HFF-Myc (cell line): ENCODE measurements at regions not wholly inside any gene's neighbourhood (a gene's known extent, or its start where the extent isn't known, plus 50 kb on each side); places are given as distances from the start of the nearest gene placed in this dataset.

Experiments
- DNase-seq: peaks from one replicate; pipeline ENCODE4 v3.0.0-alpha.2; 2011; ENCODE audit warnings: low read depth; ENCODE audit errors: extremely low read depth
- H3K4me3 ChIP-seq: replicated peaks from 2 replicates; pipeline ENCODE4 v1.5.1; 2011; ENCODE audit warnings: low read depth, mild to moderate bottlenecking, control low read depth, low read length
- TF ChIP-seq, protein P1 (sequence below): IDR thresholded peaks from 2 replicates; pipeline ENCODE4 v1.5.1; 2012; ENCODE audit warnings: mild to moderate bottlenecking, low read depth, low read length, control low read depth; ENCODE audit errors: missing control alignments

DNA sequence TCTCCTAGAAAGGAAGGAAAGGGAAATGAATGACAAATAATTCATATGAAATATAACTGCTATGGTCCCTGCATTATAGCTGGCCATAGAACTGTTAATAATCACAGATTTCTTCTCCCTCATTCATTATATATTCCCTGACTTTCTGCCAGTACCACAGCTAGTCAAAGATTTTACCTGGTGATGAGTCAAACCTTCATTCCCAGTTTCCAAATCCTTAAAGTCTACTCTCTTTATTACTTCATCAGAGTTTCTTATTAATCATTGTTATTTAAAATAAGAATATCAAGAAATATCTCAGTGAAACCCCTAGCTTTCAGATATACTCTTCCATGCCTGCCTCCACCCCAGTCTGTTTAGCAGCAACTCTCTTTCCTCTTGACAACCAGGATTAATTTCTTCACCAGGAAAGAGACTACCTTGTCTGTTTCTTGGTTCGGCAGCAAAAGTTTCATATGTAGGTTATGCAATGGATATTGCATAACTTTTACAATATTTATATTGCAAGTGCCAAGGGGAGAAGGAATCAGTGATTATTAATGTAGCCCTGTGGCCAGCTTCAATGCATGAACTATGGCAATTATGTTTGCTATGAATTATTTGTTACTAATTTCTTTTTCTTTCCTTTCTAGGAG, 533.8 kb downstream of the FBXO15 start:
- DNase-seq = no peak
- H3K4me3 ChIP-seq = no peak overlapping the region
- TF ChIP-seq, protein P1, sequence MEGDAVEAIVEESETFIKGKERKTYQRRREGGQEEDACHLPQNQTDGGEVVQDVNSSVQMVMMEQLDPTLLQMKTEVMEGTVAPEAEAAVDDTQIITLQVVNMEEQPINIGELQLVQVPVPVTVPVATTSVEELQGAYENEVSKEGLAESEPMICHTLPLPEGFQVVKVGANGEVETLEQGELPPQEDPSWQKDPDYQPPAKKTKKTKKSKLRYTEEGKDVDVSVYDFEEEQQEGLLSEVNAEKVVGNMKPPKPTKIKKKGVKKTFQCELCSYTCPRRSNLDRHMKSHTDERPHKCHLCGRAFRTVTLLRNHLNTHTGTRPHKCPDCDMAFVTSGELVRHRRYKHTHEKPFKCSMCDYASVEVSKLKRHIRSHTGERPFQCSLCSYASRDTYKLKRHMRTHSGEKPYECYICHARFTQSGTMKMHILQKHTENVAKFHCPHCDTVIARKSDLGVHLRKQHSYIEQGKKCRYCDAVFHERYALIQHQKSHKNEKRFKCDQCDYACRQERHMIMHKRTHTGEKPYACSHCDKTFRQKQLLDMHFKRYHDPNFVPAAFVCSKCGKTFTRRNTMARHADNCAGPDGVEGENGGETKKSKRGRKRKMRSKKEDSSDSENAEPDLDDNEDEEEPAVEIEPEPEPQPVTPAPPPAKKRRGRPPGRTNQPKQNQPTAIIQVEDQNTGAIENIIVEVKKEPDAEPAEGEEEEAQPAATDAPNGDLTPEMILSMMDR = no peak

DNA sequence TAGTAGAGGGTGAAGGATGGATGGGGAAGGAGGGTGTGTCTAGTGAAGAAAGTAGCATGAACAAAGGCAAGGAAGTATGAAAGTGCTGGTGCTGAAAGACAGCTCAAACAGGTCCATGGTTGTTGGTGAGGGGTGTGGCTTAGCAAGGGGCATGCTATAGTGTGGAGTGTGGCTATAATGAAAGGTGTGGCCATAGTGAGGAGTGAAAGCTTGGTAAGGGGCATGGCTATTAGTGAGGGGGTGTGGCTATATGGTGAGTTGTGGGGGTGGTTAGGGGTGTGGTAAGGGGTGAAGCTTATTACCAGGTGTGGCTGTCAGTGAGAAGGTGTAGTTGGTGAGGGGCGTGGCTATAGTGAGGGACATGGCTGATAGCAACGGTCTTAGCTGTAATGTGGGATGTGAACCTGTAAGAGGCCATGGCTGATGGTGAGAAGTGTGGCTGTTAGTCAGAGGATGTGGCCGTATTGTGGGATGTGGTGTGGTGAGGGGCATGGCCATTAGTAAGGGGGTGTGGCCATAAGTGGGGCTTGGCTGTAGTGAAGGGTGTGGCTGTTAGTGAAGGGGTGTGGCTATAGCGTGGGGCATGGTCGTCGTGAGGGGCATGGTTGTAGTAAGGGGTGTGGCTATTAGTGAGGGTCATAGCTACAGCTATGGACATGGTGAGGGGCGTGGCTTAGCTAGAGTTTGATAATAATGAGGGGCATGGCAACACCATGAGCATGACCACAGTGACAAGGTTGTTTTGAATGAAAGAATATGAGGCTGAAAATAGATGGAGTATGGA, 549.6 kb downstream of the FBXO15 start:
- TF ChIP-seq, protein P1 = no peak
- DNase-seq = no peak
- H3K4me3 ChIP-seq = no peak overlapping the region

DNA sequence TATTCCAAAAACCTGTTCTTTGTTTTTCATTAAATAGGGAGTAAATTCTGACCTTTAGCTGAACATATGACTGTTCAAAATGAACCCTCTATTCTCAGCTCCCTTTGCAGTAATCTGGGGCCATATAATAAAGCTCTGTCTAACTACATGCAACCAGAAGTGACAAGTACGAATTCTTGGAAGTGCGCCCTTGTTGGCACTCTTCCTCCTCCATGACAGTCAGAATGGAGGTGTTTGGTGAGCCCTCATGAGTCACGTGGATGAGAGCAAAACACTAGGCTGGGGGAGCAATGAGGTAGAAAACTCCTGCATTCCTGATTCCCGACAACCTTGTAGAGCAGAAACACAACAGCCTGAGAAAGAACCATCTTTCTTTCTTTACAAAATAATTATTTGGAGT, 552.9 kb downstream of the FBXO15 start:
- no peak overlapping the region for H3K4me3 ChIP-seq
- no peak for DNase-seq
- TF ChIP-seq, protein P1 = no peak

DNA sequence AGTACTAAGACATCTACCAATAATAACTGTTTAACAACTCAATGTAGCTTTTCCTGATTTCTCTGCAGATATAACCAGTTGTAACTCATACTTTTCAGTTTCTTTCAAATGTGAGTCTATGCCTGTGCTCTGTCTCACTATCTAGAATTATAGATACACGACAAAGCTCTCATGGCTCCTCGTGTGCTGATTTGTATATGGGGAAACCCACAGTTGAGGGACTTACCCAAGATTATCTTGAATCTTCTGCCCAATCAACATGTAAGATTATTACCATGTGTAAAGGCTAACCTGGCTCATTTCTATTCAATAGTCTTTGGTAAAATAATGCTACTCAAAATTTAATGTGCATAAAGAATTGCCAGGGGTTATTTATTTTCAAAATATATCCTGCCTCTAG, 554.4 kb downstream of the FBXO15 start:
- no peak for DNase-seq
- H3K4me3 ChIP-seq = no peak overlapping the region
- TF ChIP-seq, protein P1 = no peak

DNA sequence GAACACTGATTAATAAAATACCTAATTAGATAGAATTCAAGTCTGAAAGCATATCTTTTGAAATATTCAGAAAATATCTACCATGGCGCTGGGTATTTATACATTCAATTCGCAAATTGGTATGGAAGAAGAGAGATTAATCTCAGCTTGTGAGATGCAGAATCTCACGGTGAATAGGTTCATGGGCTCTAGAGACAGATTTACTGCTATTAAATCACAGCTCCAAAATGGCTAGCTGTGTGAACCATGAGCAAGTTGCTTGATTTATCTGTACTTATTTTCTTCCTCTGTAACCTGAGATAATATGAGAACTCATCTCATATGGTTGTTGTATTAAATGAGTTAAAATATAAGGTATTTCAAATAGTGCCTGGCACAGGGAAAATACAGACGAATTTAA, 556.7 kb downstream of the FBXO15 start:
- H3K4me3 ChIP-seq = no peak overlapping the region
- no peak for DNase-seq
- TF ChIP-seq, protein P1 = no peak

DNA sequence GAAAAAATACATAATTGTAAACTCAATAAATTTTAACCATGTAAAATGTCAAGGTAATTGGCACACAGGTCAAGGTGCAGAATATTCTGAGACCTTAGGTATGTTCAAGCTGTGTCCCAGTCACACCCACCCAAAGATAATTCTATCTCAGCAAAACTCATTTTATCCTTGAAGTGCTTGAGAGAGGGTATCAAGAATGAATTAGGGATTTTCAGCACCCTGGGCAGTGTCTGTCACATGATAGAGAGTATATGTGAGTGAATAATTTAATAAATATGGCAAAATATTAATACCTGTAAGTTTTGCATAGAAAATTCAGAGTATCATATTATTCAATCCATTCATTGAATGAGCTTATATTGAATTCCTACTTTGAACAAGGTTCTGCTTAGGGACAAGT, 567.9 kb downstream of the FBXO15 start:
- no peak overlapping the region for H3K4me3 ChIP-seq
- TF ChIP-seq, protein P1 = no peak
- no peak for DNase-seq
